ENCODE measurements at regions not wholly inside any gene's neighbourhood (a gene's known extent, or its start where the extent isn't known, plus 50 kb on each side); places are given as distances from the start of the nearest gene placed in this dataset.

GRCh38 chr10:28970231-28970630, 292.9 kb downstream of the BAMBI start:
- H3K9ac ChIP-seq (ENCODE audit: control insufficient read depth, extremely low read depth, insufficient read depth, low read length), result no peak overlapping the region
- H3K79me2 ChIP-seq (ENCODE audit: control insufficient read depth, insufficient read depth, low read length), result no peaks in the 10 kb centered on the region
- FAIRE-seq (no peak), DNase-seq (ENCODE audit: low read depth, low spot score) (no peak)
- H3K9me3 ChIP-seq (ENCODE audit: control insufficient read depth, low read depth, low read length), result no peaks in the 10 kb centered on the region
- no peak overlapping the region for H3K4me2 ChIP-seq (ENCODE audit: control insufficient read depth, extremely low read depth, insufficient read depth, low read depth, low read length)
- H3K4me1 ChIP-seq (ENCODE audit: control insufficient read depth, extremely low read depth, insufficient read depth, low read length), result peaks cover 5% of the 10 kb centered on the region
- H4K20me1 ChIP-seq (ENCODE audit: control insufficient read depth, extremely low read depth, insufficient read depth, low read length), result no peaks in the 10 kb centered on the region
- H3K4me3 ChIP-seq (ENCODE audit: control insufficient read depth in 2 of 3, extremely low read depth in 1 of 3, insufficient read depth in 2 of 3, low read depth in 1 of 3, low read length in 3 of 3), result no peak overlapping the region
- no peak overlapping the region for H3K27ac ChIP-seq (ENCODE audit: control insufficient read depth, insufficient read depth, low read length)
- H2AFZ ChIP-seq (ENCODE audit: control insufficient read depth, low read length), result no peak overlapping the region
- H3K27me3 ChIP-seq (ENCODE audit: control insufficient read depth, extremely low read depth, insufficient read depth, low read length), result no peaks in the 10 kb centered on the region
- dilution Hi-C loops (cut with MboI; ENCODE audit: extremely low pct_ligation_motif_present, low sequenced_read_pairs), result no loop called here
- no peaks in the 10 kb centered on the region for H3K9me1 ChIP-seq (ENCODE audit: control insufficient read depth, extremely low read depth, insufficient read depth, low read length)
- no peaks in the 10 kb centered on the region for H3K36me3 ChIP-seq (ENCODE audit: control insufficient read depth in 2 of 2, extremely low read depth in 1 of 2, insufficient read depth in 2 of 2, low read length in 2 of 2)
- TF ChIP-seq CTCF (optimal IDR thresholded peaks at IDR 0.05 in 1 of 3, IDR thresholded peaks at IDR 0.05 in 1 of 3, conservative IDR thresholded peaks at IDR 0.05 in 1 of 3; ENCODE audit: extremely low read depth in 1 of 3, insufficient read depth in 2 of 3, low read length in 3 of 3), result no peak
- TF ChIP-seq EZH2 (IDR thresholded peaks at IDR 0.05; ENCODE audit: low read length), result no peak

GRCh38 chr10:28971255-28971654, 293.9 kb downstream of the BAMBI start:
- no peaks in the 10 kb centered on the region for H3K79me2 ChIP-seq (ENCODE audit: control insufficient read depth, insufficient read depth, low read length)
- H3K9me3 ChIP-seq (ENCODE audit: control insufficient read depth, low read depth, low read length), result no peaks in the 10 kb centered on the region
- no peak overlapping the region for H3K4me3 ChIP-seq (ENCODE audit: control insufficient read depth in 2 of 3, extremely low read depth in 1 of 3, insufficient read depth in 2 of 3, low read depth in 1 of 3, low read length in 3 of 3)
- H3K27me3 ChIP-seq (ENCODE audit: control insufficient read depth, extremely low read depth, insufficient read depth, low read length), result no peaks in the 10 kb centered on the region
- TF ChIP-seq CTCF (optimal IDR thresholded peaks at IDR 0.05 in 1 of 3, IDR thresholded peaks at IDR 0.05 in 1 of 3, conservative IDR thresholded peaks at IDR 0.05 in 1 of 3; ENCODE audit: extremely low read depth in 1 of 3, insufficient read depth in 2 of 3, low read length in 3 of 3), result no peak
- no peaks in the 10 kb centered on the region for H3K9me1 ChIP-seq (ENCODE audit: control insufficient read depth, extremely low read depth, insufficient read depth, low read length)
- no peak overlapping the region for H3K9ac ChIP-seq (ENCODE audit: control insufficient read depth, extremely low read depth, insufficient read depth, low read length)
- FAIRE-seq, result no peak
- H3K4me1 ChIP-seq (ENCODE audit: control insufficient read depth, extremely low read depth, insufficient read depth, low read length), result peaks cover 5% of the 10 kb centered on the region
- no peaks in the 10 kb centered on the region for H3K36me3 ChIP-seq (ENCODE audit: control insufficient read depth in 2 of 2, extremely low read depth in 1 of 2, insufficient read depth in 2 of 2, low read length in 2 of 2)
- no peak for DNase-seq (ENCODE audit: low read depth, low spot score)
- dilution Hi-C loops (cut with MboI; ENCODE audit: extremely low pct_ligation_motif_present, low sequenced_read_pairs), result no loop called here
- H3K27ac ChIP-seq (ENCODE audit: control insufficient read depth, insufficient read depth, low read length), result peak overlapping the region; percentile 16
- no peak overlapping the region for H2AFZ ChIP-seq (ENCODE audit: control insufficient read depth, low read length)
- H4K20me1 ChIP-seq (ENCODE audit: control insufficient read depth, extremely low read depth, insufficient read depth, low read length), result no peaks in the 10 kb centered on the region
- H3K4me2 ChIP-seq (ENCODE audit: control insufficient read depth, extremely low read depth, insufficient read depth, low read depth, low read length), result peak overlapping the region; percentile 55
